ENCODE measurements at regions not wholly inside any gene's neighbourhood (a gene's known extent, or its start where the extent isn't known, plus 50 kb on each side); places are given as distances from the start of the nearest gene placed in this dataset.

DNA sequence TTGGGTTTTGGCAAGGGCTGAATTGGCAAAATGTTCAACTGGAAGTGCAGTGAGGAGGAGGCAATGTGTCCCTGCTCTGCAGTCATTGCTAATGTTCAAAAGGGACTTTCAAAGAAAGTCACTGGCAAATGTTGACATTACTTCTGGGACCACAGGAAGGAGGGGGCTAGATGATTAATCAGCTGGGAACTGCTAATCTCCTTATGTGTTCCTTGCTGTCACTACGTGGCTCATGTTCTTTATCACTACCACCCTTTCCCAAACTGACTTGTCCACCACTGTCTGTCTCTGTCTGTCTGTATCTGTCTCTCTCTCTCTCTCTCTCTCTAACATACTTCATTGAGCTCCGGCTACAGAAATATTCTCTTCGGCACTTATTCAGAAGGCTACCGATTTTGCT lies 86.9 kb upstream of the MTPN start:
- Histone ChIP-seq H3K9me3 (ENCODE audit: control insufficient read depth in 1 of 2, low read length in 2 of 2) (no peaks in the 10 kb centered on the region), H3K9ac (ENCODE audit: low read depth in 1 of 2, low read length in 2 of 2) (no peak overlapping the region), H3K27ac (ENCODE audit: low read depth, low read length) (no peak overlapping the region), H3K27me3 (ENCODE audit: control insufficient read depth in 1 of 2, insufficient read depth in 2 of 2, low read length in 2 of 2) (no peaks in the 10 kb centered on the region), H3K36me3 (ENCODE audit: control insufficient read depth in 1 of 2, insufficient read depth in 2 of 2, low read length in 2 of 2) (no peaks in the 10 kb centered on the region), H3K4me1 (ENCODE audit: control insufficient read depth in 1 of 2, insufficient read depth in 2 of 2, low read length in 2 of 2) (no peaks in the 10 kb centered on the region), H3K4me3 (ENCODE audit: low read depth in 1 of 2, low read length in 2 of 2) (no peak overlapping the region)

DNA sequence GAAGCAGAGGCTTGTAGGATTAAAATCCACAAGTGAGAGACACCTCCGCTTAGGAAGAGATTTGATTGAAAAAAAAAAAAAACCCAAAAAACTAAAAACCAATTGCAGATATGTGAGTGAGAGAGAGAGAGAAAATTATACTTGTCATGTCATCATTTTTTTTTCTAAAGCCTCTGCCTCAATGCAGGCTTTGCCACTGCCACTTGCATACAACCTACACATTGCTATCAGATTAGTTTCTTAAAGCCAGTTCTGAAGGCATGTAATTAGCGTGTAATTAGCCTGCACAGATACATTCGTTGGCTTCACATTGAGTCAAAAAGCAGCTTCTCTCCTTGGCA lies 86.1 kb upstream of the MTPN start:
- H3K9ac ChIP-seq (ENCODE audit: low read depth in 1 of 2, low read length in 2 of 2): no peak overlapping the region
- H3K36me3 ChIP-seq (ENCODE audit: control insufficient read depth in 1 of 2, insufficient read depth in 2 of 2, low read length in 2 of 2): no peaks in the 10 kb centered on the region
- H3K4me1 ChIP-seq (ENCODE audit: control insufficient read depth in 1 of 2, insufficient read depth in 2 of 2, low read length in 2 of 2): no peaks in the 10 kb centered on the region
- no peaks in the 10 kb centered on the region for H3K27me3 ChIP-seq (ENCODE audit: control insufficient read depth in 1 of 2, insufficient read depth in 2 of 2, low read length in 2 of 2)
- H3K9me3 ChIP-seq (ENCODE audit: control insufficient read depth in 1 of 2, low read length in 2 of 2): no peaks in the 10 kb centered on the region
- no peak overlapping the region for H3K27ac ChIP-seq (ENCODE audit: low read depth, low read length)
- H3K4me3 ChIP-seq (ENCODE audit: low read depth in 1 of 2, low read length in 2 of 2): no peak overlapping the region

DNA sequence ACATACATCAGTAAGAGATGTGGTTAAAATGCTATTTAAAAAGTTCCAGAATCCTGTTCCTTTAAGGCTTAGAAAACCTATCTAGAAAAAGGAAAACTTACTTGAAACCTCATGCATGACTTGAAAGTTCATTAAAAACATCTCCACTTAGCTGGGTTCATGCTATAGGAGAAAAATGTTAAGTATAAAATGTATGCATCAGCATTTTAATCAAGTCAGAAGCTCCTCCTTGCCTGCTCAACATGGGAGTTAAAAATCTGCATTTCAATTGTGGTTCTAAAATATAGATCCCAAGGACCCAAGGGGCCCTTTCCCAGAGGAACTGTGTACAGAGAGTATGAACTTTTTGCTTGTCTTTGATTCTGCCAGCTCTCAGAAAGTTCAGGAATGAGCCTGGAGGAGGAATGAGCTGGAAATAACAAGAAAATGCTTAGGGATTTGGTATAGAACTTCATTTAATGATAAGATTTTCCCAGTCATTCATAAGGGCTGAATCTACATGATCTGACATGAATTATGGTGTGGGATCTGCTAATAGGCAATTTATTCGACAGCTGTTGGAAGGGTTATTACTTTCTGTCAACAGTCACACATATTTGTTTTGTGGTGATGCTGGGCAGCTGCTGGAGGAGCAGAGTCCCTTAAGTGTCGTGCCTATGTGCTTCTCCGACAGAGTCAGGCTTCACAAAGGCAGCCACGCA lies 85.6 kb upstream of the MTPN start:
- Histone ChIP-seq H3K9me3 (ENCODE audit: control insufficient read depth in 1 of 2, low read length in 2 of 2) (no peaks in the 10 kb centered on the region), H3K27me3 (ENCODE audit: control insufficient read depth in 1 of 2, insufficient read depth in 2 of 2, low read length in 2 of 2) (no peaks in the 10 kb centered on the region), H3K4me3 (ENCODE audit: low read depth in 1 of 2, low read length in 2 of 2) (no peak overlapping the region), H3K4me1 (ENCODE audit: control insufficient read depth in 1 of 2, insufficient read depth in 2 of 2, low read length in 2 of 2) (no peaks in the 10 kb centered on the region), H3K36me3 (ENCODE audit: control insufficient read depth in 1 of 2, insufficient read depth in 2 of 2, low read length in 2 of 2) (no peaks in the 10 kb centered on the region), H3K9ac (ENCODE audit: low read depth in 1 of 2, low read length in 2 of 2) (no peak overlapping the region), H3K27ac (ENCODE audit: low read depth, low read length) (no peak overlapping the region)

DNA sequence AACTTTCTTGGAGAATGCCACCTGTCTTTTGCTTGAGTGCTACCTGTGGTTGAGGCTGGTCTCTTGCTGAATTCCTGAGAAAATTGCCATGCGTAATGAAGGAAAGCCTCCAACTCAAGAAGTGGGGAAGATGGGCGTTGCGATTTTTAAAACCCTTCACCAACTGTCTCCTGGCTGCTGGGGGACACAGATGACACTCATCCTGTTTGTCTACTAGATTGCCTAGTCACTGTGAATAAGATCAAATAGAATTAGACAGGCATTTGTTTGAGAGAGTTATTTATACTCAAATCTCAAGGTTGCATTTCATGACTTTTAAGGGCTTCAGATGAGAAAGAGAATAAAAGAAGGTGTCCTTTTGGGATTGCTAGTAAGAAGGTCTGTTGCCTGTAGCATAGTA lies 84.3 kb upstream of the MTPN start:
- Histone ChIP-seq H3K9me3 (ENCODE audit: control insufficient read depth in 1 of 2, low read length in 2 of 2) (no peaks in the 10 kb centered on the region), H3K4me1 (ENCODE audit: control insufficient read depth in 1 of 2, insufficient read depth in 2 of 2, low read length in 2 of 2) (no peaks in the 10 kb centered on the region), H3K9ac (ENCODE audit: low read depth in 1 of 2, low read length in 2 of 2) (no peak overlapping the region), H3K4me3 (ENCODE audit: low read depth in 1 of 2, low read length in 2 of 2) (no peak overlapping the region), H3K27ac (ENCODE audit: low read depth, low read length) (no peak overlapping the region), H3K27me3 (ENCODE audit: control insufficient read depth in 1 of 2, insufficient read depth in 2 of 2, low read length in 2 of 2) (no peaks in the 10 kb centered on the region), H3K36me3 (ENCODE audit: control insufficient read depth in 1 of 2, insufficient read depth in 2 of 2, low read length in 2 of 2) (no peaks in the 10 kb centered on the region)

DNA sequence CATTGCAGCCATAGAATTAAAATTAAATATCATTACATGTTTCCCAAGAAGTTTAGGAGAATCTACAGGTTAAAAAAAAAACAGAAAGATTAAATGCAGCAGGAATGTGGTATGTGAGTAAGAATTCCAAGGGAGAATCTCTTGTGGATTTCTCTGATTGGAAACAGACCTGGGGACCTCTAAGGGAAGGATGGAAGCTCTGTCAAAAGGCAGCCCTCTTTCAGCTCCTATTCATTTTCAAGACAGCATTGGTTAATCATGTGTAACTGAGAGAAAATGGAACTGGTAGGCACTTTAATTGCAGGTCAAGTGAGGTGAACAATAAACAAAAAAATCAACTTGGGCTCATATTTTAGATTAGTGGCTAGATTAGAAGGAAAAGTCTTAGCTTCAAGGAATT lies 81.4 kb upstream of the MTPN start:
- no peaks in the 10 kb centered on the region for H3K4me1 ChIP-seq (ENCODE audit: control insufficient read depth in 1 of 2, insufficient read depth in 2 of 2, low read length in 2 of 2)
- H3K9me3 ChIP-seq (ENCODE audit: control insufficient read depth in 1 of 2, low read length in 2 of 2): no peaks in the 10 kb centered on the region
- no peaks in the 10 kb centered on the region for H3K27me3 ChIP-seq (ENCODE audit: control insufficient read depth in 1 of 2, insufficient read depth in 2 of 2, low read length in 2 of 2)
- H3K4me3 ChIP-seq (ENCODE audit: low read depth in 1 of 2, low read length in 2 of 2): no peak overlapping the region
- no peaks in the 10 kb centered on the region for H3K36me3 ChIP-seq (ENCODE audit: control insufficient read depth in 1 of 2, insufficient read depth in 2 of 2, low read length in 2 of 2)
- no peak overlapping the region for H3K27ac ChIP-seq (ENCODE audit: low read depth, low read length)
- no peak overlapping the region for H3K9ac ChIP-seq (ENCODE audit: low read depth in 1 of 2, low read length in 2 of 2)

DNA sequence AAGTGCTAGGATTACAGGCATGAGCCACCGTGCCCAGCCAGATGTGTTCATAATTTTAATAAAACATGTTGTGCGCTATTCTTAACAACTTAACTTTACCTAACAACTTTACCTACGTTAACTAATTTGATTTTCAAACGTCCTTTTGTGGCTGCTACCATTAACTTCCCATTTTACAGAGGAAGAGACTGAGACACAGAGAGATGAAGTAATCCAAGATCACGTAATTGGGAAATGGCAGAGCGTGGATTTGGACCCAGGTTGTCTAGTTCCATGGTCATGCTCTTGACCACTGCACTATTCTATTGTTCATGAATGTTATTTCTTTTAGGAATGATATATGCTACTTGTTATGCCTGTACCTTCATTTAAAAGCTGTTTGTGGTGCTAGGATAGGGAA lies 80.3 kb upstream of the MTPN start:
- Histone ChIP-seq H3K36me3 (ENCODE audit: control insufficient read depth in 1 of 2, insufficient read depth in 2 of 2, low read length in 2 of 2) (no peaks in the 10 kb centered on the region), H3K4me1 (ENCODE audit: control insufficient read depth in 1 of 2, insufficient read depth in 2 of 2, low read length in 2 of 2) (no peaks in the 10 kb centered on the region), H3K9ac (ENCODE audit: low read depth in 1 of 2, low read length in 2 of 2) (no peak overlapping the region), H3K27me3 (ENCODE audit: control insufficient read depth in 1 of 2, insufficient read depth in 2 of 2, low read length in 2 of 2) (no peaks in the 10 kb centered on the region), H3K9me3 (ENCODE audit: control insufficient read depth in 1 of 2, low read length in 2 of 2) (no peaks in the 10 kb centered on the region), H3K27ac (ENCODE audit: low read depth, low read length) (no peak overlapping the region), H3K4me3 (ENCODE audit: low read depth in 1 of 2, low read length in 2 of 2) (no peak overlapping the region)

DNA sequence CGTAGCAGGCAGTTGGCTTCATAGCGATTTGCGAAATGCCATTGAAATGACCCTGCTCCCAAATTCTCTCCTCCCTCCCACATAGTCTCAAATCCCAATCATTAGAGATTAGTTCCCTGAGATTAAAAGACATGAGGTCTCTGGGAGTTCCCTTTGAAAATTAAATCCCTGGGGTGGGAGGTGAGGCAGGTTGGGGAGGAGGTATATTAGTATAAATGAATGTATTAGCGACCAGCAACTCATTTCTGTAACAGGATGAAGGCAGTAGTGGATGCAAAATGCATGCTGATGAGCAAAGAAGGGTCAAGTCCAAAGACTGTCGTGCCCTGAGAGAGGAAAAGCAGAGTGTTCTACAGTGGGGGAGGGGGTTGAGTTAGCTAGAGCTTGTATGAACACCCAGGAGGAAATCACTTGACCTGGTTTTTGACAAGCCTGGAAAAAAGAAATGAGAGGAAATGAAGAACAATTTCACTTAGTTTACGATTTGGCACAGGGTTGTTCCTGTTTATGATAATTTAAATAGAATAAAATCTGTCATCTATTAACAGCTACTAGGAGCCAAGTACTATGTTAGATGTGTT lies 79.6 kb upstream of the MTPN start:
- H3K4me1 ChIP-seq (ENCODE audit: control insufficient read depth in 1 of 2, insufficient read depth in 2 of 2, low read length in 2 of 2): no peaks in the 10 kb centered on the region
- no peaks in the 10 kb centered on the region for H3K36me3 ChIP-seq (ENCODE audit: control insufficient read depth in 1 of 2, insufficient read depth in 2 of 2, low read length in 2 of 2)
- no peaks in the 10 kb centered on the region for H3K27me3 ChIP-seq (ENCODE audit: control insufficient read depth in 1 of 2, insufficient read depth in 2 of 2, low read length in 2 of 2)
- no peaks in the 10 kb centered on the region for H3K9me3 ChIP-seq (ENCODE audit: control insufficient read depth in 1 of 2, low read length in 2 of 2)
- no peak overlapping the region for H3K27ac ChIP-seq (ENCODE audit: low read depth, low read length)
- no peak overlapping the region for H3K4me3 ChIP-seq (ENCODE audit: low read depth in 1 of 2, low read length in 2 of 2)
- H3K9ac ChIP-seq (ENCODE audit: low read depth in 1 of 2, low read length in 2 of 2): no peak overlapping the region

DNA sequence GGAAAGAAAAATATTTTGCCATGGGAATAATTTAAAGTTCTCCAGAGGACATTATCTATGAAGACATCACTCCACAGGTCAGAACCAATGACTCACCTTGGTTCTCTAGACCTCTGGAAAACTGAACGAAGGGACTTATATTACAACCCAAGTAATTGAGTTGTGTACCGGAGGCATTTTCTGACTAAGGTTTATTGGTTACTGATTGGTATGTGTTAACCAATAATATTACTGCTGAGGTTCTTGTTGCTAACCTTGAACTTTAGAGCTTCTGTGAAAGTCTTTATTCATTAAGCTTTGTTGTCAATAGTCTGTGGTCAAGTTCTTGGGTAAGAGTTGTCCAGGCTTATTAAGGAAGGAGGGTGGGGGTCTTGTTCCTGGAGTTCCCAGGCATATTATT lies 78.1 kb upstream of the MTPN start:
- H3K4me1 ChIP-seq (ENCODE audit: control insufficient read depth in 1 of 2, insufficient read depth in 2 of 2, low read length in 2 of 2): no peaks in the 10 kb centered on the region
- H3K9ac ChIP-seq (ENCODE audit: low read depth in 1 of 2, low read length in 2 of 2): no peak overlapping the region
- H3K36me3 ChIP-seq (ENCODE audit: control insufficient read depth in 1 of 2, insufficient read depth in 2 of 2, low read length in 2 of 2): no peaks in the 10 kb centered on the region
- no peak overlapping the region for H3K4me3 ChIP-seq (ENCODE audit: low read depth in 1 of 2, low read length in 2 of 2)
- H3K9me3 ChIP-seq (ENCODE audit: control insufficient read depth in 1 of 2, low read length in 2 of 2): no peaks in the 10 kb centered on the region
- H3K27me3 ChIP-seq (ENCODE audit: control insufficient read depth in 1 of 2, insufficient read depth in 2 of 2, low read length in 2 of 2): no peaks in the 10 kb centered on the region
- H3K27ac ChIP-seq (ENCODE audit: low read depth, low read length): no peak overlapping the region

DNA sequence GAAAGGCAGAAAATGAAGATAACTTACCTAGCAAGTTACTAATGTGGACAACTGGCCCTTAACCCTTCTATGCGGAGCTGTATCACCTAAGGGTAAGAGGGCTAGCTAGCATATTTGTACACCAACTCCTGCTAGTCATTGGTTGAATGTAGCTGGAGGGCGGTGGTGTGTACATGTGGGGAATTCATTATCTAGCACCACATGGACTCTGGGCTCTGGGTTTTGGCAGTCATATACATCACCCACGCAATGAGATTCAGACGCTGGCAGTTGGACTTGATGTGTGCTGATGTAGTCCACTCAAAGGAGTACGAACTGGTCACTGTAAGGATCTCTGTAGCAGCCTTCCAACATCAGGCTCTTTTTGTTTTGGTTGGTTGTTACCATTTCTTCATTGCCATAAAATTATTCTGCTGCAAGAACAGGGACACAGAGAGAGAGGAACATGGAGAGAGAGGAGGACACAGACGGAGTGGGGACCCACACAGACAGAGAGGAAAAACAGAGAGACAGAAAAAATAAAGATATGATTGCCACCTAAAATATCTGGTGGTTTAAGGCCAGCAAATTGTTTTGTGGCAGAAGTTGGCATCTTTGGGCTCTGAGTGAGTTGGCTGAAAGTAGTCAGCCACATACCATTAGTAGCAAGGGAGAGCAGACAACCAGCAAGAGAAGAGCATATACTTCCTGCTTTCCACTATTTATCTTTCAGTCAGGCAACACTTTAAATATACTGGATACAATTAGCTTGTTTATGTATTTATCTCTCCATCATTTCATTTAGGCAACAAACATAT lies 76.7 kb upstream of the MTPN start:
- Histone ChIP-seq H3K9ac (ENCODE audit: low read depth in 1 of 2, low read length in 2 of 2) (no peak overlapping the region), H3K4me3 (ENCODE audit: low read depth in 1 of 2, low read length in 2 of 2) (no peak overlapping the region), H3K9me3 (ENCODE audit: control insufficient read depth in 1 of 2, low read length in 2 of 2) (no peaks in the 10 kb centered on the region), H3K27me3 (ENCODE audit: control insufficient read depth in 1 of 2, insufficient read depth in 2 of 2, low read length in 2 of 2) (no peaks in the 10 kb centered on the region), H3K27ac (ENCODE audit: low read depth, low read length) (no peak overlapping the region), H3K36me3 (ENCODE audit: control insufficient read depth in 1 of 2, insufficient read depth in 2 of 2, low read length in 2 of 2) (no peaks in the 10 kb centered on the region), H3K4me1 (ENCODE audit: control insufficient read depth in 1 of 2, insufficient read depth in 2 of 2, low read length in 2 of 2) (no peaks in the 10 kb centered on the region)

DNA sequence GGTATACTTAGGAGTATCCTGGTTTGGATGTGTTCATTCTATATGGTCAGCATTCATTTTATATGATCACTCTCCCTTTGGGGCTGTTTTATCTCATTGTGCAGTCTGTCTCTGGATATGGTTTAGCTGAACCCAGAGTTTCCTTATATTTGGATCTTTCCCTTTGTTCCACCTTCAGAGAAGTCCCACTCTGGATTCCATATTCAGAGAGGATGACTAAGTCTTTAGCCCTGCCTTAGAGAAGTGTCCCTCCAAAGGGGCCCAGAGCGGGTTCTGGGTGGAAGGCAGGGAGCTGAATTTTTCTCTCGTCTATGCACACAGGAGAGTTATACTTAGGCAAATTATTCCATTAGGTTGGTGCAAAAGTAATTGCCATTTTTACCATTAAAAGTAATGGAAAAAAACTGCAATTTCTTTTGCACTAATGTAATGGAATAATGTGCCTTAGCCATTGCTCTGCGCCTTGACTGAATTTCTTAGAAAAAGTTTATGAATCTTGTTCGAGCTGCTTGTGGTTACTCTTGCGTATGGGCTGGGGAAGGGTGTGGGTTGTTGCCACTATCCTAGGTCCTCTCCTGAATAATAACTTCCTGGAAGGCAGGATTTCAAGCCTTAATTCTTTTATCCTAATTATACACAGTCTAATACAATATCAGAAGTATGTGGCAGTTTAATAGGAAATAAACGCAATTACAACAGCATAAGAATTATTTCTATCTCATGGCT lies 74.2 kb upstream of the MTPN start:
- H3K27me3 ChIP-seq (ENCODE audit: control insufficient read depth in 1 of 2, insufficient read depth in 2 of 2, low read length in 2 of 2): no peaks in the 10 kb centered on the region
- H3K27ac ChIP-seq (ENCODE audit: low read depth, low read length): no peak overlapping the region

More for the DNA sequence above, 74.2 kb upstream of the MTPN start:
- H3K4me3 ChIP-seq (ENCODE audit: low read depth in 1 of 2, low read length in 2 of 2): no peak overlapping the region
- H3K9me3 ChIP-seq (ENCODE audit: control insufficient read depth in 1 of 2, low read length in 2 of 2): no peaks in the 10 kb centered on the region
- no peaks in the 10 kb centered on the region for H3K4me1 ChIP-seq (ENCODE audit: control insufficient read depth in 1 of 2, insufficient read depth in 2 of 2, low read length in 2 of 2)
- H3K36me3 ChIP-seq (ENCODE audit: control insufficient read depth in 1 of 2, insufficient read depth in 2 of 2, low read length in 2 of 2): no peaks in the 10 kb centered on the region
- no peak overlapping the region for H3K9ac ChIP-seq (ENCODE audit: low read depth in 1 of 2, low read length in 2 of 2)
